Esophagus squamous epithelium (tissue), 4 donors: ENCODE measurements at regions not wholly inside any gene's neighbourhood (a gene's known extent, or its start where the extent isn't known, plus 50 kb on each side); places are given as distances from the start of the nearest gene placed in this dataset.

Experiments
- POLR2A ChIP-seq, 4 donors: fragments of 450-650 bp; IDR thresholded peaks; one replicate each; pipeline ENCODE4 v1.6.1; 2017; ENCODE audit warnings: antibody characterized with exemption in 4 of 4, mild to moderate bottlenecking in 4 of 4, moderate library complexity in 3 of 4
- TF ChIP-seq, protein P1 (sequence below), 6 experiments: fragments of 450-650 bp in 4 of 6; fragments of 200-600 bp in 2 of 6; sonication (generic) in 2 of 6; IDR thresholded peaks; one replicate each; pipeline ENCODE4 v1.5.1; 2016 to 2019; ENCODE audit warnings: antibody characterized with exemption in 6 of 6, mild to moderate bottlenecking in 4 of 6, moderate library complexity in 4 of 6

DNA sequence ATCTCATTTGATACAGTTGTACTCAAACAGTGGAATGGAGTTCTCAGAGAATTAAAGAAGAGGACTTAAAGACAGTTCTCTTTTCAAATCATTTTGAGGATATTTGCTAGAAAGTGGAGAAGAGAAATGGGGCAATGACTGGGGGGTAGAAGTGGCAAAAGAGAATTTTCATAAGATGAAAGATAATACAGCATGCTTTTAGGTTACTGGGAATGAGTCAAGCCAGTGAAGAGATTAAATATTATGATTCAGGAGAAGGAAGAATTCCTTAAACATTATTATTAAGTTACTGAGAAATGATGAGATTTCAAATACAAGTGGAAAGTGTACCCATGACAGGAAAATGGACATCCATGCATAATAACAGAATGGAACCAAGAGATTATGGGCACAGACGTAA is 219.0 kb upstream of the DKK2 start:
- TF ChIP-seq, protein P1, sequence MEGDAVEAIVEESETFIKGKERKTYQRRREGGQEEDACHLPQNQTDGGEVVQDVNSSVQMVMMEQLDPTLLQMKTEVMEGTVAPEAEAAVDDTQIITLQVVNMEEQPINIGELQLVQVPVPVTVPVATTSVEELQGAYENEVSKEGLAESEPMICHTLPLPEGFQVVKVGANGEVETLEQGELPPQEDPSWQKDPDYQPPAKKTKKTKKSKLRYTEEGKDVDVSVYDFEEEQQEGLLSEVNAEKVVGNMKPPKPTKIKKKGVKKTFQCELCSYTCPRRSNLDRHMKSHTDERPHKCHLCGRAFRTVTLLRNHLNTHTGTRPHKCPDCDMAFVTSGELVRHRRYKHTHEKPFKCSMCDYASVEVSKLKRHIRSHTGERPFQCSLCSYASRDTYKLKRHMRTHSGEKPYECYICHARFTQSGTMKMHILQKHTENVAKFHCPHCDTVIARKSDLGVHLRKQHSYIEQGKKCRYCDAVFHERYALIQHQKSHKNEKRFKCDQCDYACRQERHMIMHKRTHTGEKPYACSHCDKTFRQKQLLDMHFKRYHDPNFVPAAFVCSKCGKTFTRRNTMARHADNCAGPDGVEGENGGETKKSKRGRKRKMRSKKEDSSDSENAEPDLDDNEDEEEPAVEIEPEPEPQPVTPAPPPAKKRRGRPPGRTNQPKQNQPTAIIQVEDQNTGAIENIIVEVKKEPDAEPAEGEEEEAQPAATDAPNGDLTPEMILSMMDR (IDR thresholded peaks at IDR 0.05), result no peak
- no peak for TF ChIP-seq POLR2A (IDR thresholded peaks at IDR 0.05)
